K562 (cell line): ENCODE measurements at regions not wholly inside any gene's neighbourhood (a gene's known extent, or its start where the extent isn't known, plus 50 kb on each side); places are given as distances from the start of the nearest gene placed in this dataset.

ENCODE experiments used
- ATAC-seq: fragments of 200-7000 bp; cut with Tn5 transposase; 3 replicates; pipeline ENCODE4 v1.9.1; 2020; ENCODE audit warnings: moderate library complexity
- BruUV-seq: library from RNA; stranded (reverse); fragments of 400-500 nt; replicated peaks from 2 replicates; lab custom pipeline; 2021; lab: Mats Ljungman, UMichigan
- CTCF ChIA-PET: fragments of 300-600 bp; formaldehyde crosslinking; extraction: SDS; loops from one replicate; lab custom pipeline; 2021; ENCODE audit warnings: low intra/inter-chr PET ratio; lab: Yijun Ruan, JAX
- POLR2A ChIA-PET: fragments of 300-600, 350-650 bp; sonication (Branson Sonifier 250); formaldehyde crosslinking; extraction: SDS; loops from one replicate; lab custom pipeline; 2021; ENCODE audit warnings: antibody characterized with exemption, inconsistent platforms; lab: Yijun Ruan, JAX
- DNase-seq, 4 experiments: peaks; one replicate each; pipeline versions ENCODE4 v3.0.0 to v3.0.0-alpha.2; 2011 to 2018; ENCODE audit warnings: low spot score in 3 of 4, mixed read lengths in 3 of 4; ENCODE audit errors: extremely low read depth in 1 of 4
- FAIRE-seq: peaks from 2 replicates; lab custom pipeline; 2011; peaks lifted over from hg19 to GRCh38; lab: Jason Lieb, UNC
- H2AFZ ChIP-seq: 2 replicates; pipeline ENCODE4 v1.6.0; 2011; ENCODE audit warnings: low read depth, low read length, control low read depth, inconsistent platforms
- H3K27ac ChIP-seq: fragments of 200-600 bp; 3 replicates; pipeline ENCODE4 v1.8.0; 2011; ENCODE audit warnings: low read depth, mild to moderate bottlenecking, control low read depth, inconsistent platforms, low read length, moderate library complexity, mixed read lengths; ENCODE audit errors: extremely low read depth
- H3K27me3 ChIP-seq, 2 experiments: fragments of 300-600 bp in 1 of 2; 2 replicates in 1 of 2; 3 replicates in 1 of 2; pipeline versions ENCODE4 v1.6.0 to v1.8.0; 2011; ENCODE audit warnings: inconsistent platforms in 2 of 2, low read length in 2 of 2, mild to moderate bottlenecking in 1 of 2, mixed read lengths in 1 of 2, moderate library complexity in 1 of 2; ENCODE audit not compliant: control insufficient read depth in 2 of 2, insufficient read depth in 2 of 2
- H3K36me3 ChIP-seq: fragments of 300-600 bp; 3 replicates; pipeline ENCODE4 v1.8.0; 2011; ENCODE audit warnings: mild to moderate bottlenecking, low read length, inconsistent platforms; ENCODE audit not compliant: control insufficient read depth, insufficient read depth
- H3K4me1 ChIP-seq, 2 experiments: fragments of 200-600 bp in 1 of 2; replicated peaks in 1 of 2; 2 replicates in 1 of 2; 3 replicates in 1 of 2; pipeline versions ENCODE4 v1.5.1 to v1.8.0; 2011; ENCODE audit warnings: inconsistent platforms in 2 of 2, low read length in 2 of 2, mild to moderate bottlenecking in 1 of 2, mixed read lengths in 1 of 2, moderate library complexity in 1 of 2; ENCODE audit not compliant: control insufficient read depth in 2 of 2, insufficient read depth in 2 of 2
- H3K4me2 ChIP-seq: 2 replicates; pipeline ENCODE4 v1.6.1; 2011; ENCODE audit warnings: low read length, control low read depth, inconsistent platforms, mixed read lengths; ENCODE audit not compliant: insufficient read depth
- H3K4me3 ChIP-seq: fragments of 200-600 bp; sonication (generic), shearing (Covaris generic); 2 replicates; pipeline ENCODE4 v1.5.1; 2016; ENCODE audit warnings: control low read depth, inconsistent platforms
- H3K79me2 ChIP-seq: fragments of 200-600 bp; 3 replicates; pipeline ENCODE4 v1.8.0; 2011; ENCODE audit warnings: low read length, inconsistent platforms; ENCODE audit not compliant: control insufficient read depth, insufficient read depth
- H3K9ac ChIP-seq, 2 experiments: 2 replicates each; pipeline versions ENCODE4 v1.6.0 to v1.6.1; 2011; ENCODE audit warnings: low read depth in 2 of 2, low read length in 2 of 2, control low read depth in 1 of 2, inconsistent platforms in 1 of 2, mild to moderate bottlenecking in 1 of 2, mixed read lengths in 1 of 2; ENCODE audit not compliant: insufficient read depth in 1 of 2
- H3K9me1 ChIP-seq: one replicate; pipeline ENCODE4 v1.6.0; 2011; ENCODE audit warnings: inconsistent platforms, mild to moderate bottlenecking, low read length, moderate library complexity; ENCODE audit not compliant: control insufficient read depth, insufficient read depth
- H3K9me3 ChIP-seq: replicated peaks from 2 replicates; pipeline ENCODE4 v1.5.1; 2011; ENCODE audit warnings: low read depth, low read length, inconsistent platforms; ENCODE audit not compliant: control insufficient read depth, insufficient read depth
- H4K20me1 ChIP-seq: replicated peaks from 2 replicates; pipeline ENCODE4 v1.6.1; 2011; ENCODE audit warnings: low read length, inconsistent platforms, mixed read lengths; ENCODE audit not compliant: control insufficient read depth, insufficient read depth
- ASH1L ChIP-seq: fragments of 450-650 bp; IDR thresholded peaks from 2 replicates; pipeline ENCODE4 v1.6.1; 2018; ENCODE audit warnings: borderline replicate concordance, mild to moderate bottlenecking, low read depth; ENCODE audit not compliant: partially characterized antibody
- ETV1 ChIP-seq: fragments of 450-650 bp; conservative IDR thresholded peaks from 2 replicates; pipeline ENCODE4 v1.6.1; 2016; ENCODE audit warnings: missing genetic modification characterization, control low read depth, low read depth, missing compliant biosample characterization
- U2AF1 ChIP-seq: fragments of 200-400 bp; formaldehyde crosslinking; optimal IDR thresholded peaks from 2 replicates; pipeline ENCODE3; 2017; ENCODE audit warnings: mild to moderate bottlenecking, low read depth, low read length, moderate library complexity
- ZNF121 ChIP-seq: sonication (generic); formaldehyde crosslinking; conservative IDR thresholded peaks from 2 replicates; pipeline ENCODE4 v1.8.0; 2022; ENCODE audit warnings: missing genetic modification reagents
- ZNF197 ChIP-seq: fragments of 200-800 bp; sonication (Bioruptor generic); IDR thresholded peaks from 2 replicates; pipeline ENCODE4 v1.6.1; 2016; ENCODE audit warnings: low read depth, missing genetic modification characterization, missing compliant biosample characterization
- WGBS: fragments of 100-300 bp; shearing (Covaris generic); methylation state at CpG from one replicate; pipeline ENCODE4 v1.1.6; 2016; ENCODE audit warnings: low coverage, mixed read lengths; ENCODE audit not compliant: insufficient coverage; ENCODE audit errors: missing lambda C conversion rate; 5-methylcytosine and 5-hydroxymethylcytosine counted together
- in situ Hi-C: fragments of 300-500 bp; cut with MboI; formaldehyde crosslinking; loops from 4 replicates; pipeline ENCODE4 v1.15.0; 2018; ENCODE audit warnings: inconsistent platforms, mixed read lengths
- intact Hi-C: fragments of 100-400 bp; cut with micrococcal nuclease; formaldehyde crosslinking; loops from 2 replicates; pipeline ENCODE4 v1.14.2; 2022
- TF ChIP-seq, protein P1 (sequence below): fragments of 450-650 bp; IDR thresholded peaks from 2 replicates; pipeline ENCODE4 v1.6.1; 2016; ENCODE audit warnings: low read depth
- TF ChIP-seq, protein P2 (sequence below): sonication (generic); formaldehyde crosslinking; IDR thresholded peaks from 2 replicates; pipeline ENCODE4 v1.8.0; 2022; ENCODE audit warnings: mild to moderate bottlenecking, low read depth, missing genetic modification reagents
- TF ChIP-seq, protein P3 (sequence below), 2 experiments: fragments of 450-650 bp in 1 of 2; IDR thresholded peaks; 2 replicates each; pipeline ENCODE4 v1.6.1; 2011 to 2017; ENCODE audit warnings: low read depth in 2 of 2, antibody characterized with exemption in 1 of 2, borderline replicate concordance in 1 of 2, low read length in 1 of 2, mild to moderate bottlenecking in 1 of 2, mixed read lengths in 1 of 2; ENCODE audit not compliant: control insufficient read depth in 1 of 2
- TF ChIP-seq, protein P4 (sequence below): sonication (generic); formaldehyde crosslinking; IDR thresholded peaks from 2 replicates; pipeline ENCODE4 v1.9.0; 2022; ENCODE audit warnings: mild to moderate bottlenecking, missing genetic modification reagents

DNA sequence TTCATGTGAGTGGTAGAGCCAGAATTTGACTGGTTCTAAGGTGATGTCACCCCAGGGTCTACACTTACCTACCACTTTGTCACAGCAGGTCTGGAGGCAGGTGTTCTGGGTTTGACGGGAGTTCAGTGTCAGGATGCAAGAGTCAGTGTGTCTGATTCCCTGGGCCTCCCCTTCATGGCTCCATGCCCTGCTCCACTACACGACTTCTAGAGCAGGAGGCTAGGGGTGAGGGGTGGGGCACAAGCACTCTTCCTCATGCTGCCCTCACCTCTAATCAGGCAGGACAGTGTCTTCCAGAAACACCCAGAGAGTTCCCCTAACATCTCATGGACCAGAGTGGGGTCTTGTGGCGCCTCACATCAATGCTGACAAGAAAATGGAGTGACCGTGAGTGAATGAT lies 118.2 kb downstream of the CDC5L start:
- no TSS peak for BruUV-seq
- Histone ChIP-seq H3K79me2 (no peaks in the 10 kb centered on the region), H3K27ac (no peak overlapping the region), H4K20me1 (no peaks in the 10 kb centered on the region), H2AFZ (no peak overlapping the region), H3K36me3 (no peaks in the 10 kb centered on the region), H3K4me1 (no peaks in the 10 kb centered on the region), H3K9ac (no peak overlapping the region), H3K9me3 (no peaks in the 10 kb centered on the region), H3K9me1 (no peaks in the 10 kb centered on the region), H3K4me3 (no peak overlapping the region), H3K4me2 (no peak overlapping the region), H3K27me3 (peaks cover 5 to 6% of the 10 kb centered on the region in 2 experiments; a peak in 3 of 5 replicates)
- no peak for DNase-seq
- 1% methylated on average over 4 of the region's 4 CpGs for WGBS
- CTCF ChIA-PET, result no interaction called here
- intact Hi-C loops (no loop called here), in situ Hi-C loops (no loop called here)
- ATAC-seq, result no peak
- POLR2A ChIA-PET, result no interaction called here
- no peak for FAIRE-seq
- TF ChIP-seq ASH1L, result no peak
- no peak for TF ChIP-seq ETV1 (tag)
- no peak for TF ChIP-seq ZNF121 (CRISPR knock-in tag)
- TF ChIP-seq, protein P1, sequence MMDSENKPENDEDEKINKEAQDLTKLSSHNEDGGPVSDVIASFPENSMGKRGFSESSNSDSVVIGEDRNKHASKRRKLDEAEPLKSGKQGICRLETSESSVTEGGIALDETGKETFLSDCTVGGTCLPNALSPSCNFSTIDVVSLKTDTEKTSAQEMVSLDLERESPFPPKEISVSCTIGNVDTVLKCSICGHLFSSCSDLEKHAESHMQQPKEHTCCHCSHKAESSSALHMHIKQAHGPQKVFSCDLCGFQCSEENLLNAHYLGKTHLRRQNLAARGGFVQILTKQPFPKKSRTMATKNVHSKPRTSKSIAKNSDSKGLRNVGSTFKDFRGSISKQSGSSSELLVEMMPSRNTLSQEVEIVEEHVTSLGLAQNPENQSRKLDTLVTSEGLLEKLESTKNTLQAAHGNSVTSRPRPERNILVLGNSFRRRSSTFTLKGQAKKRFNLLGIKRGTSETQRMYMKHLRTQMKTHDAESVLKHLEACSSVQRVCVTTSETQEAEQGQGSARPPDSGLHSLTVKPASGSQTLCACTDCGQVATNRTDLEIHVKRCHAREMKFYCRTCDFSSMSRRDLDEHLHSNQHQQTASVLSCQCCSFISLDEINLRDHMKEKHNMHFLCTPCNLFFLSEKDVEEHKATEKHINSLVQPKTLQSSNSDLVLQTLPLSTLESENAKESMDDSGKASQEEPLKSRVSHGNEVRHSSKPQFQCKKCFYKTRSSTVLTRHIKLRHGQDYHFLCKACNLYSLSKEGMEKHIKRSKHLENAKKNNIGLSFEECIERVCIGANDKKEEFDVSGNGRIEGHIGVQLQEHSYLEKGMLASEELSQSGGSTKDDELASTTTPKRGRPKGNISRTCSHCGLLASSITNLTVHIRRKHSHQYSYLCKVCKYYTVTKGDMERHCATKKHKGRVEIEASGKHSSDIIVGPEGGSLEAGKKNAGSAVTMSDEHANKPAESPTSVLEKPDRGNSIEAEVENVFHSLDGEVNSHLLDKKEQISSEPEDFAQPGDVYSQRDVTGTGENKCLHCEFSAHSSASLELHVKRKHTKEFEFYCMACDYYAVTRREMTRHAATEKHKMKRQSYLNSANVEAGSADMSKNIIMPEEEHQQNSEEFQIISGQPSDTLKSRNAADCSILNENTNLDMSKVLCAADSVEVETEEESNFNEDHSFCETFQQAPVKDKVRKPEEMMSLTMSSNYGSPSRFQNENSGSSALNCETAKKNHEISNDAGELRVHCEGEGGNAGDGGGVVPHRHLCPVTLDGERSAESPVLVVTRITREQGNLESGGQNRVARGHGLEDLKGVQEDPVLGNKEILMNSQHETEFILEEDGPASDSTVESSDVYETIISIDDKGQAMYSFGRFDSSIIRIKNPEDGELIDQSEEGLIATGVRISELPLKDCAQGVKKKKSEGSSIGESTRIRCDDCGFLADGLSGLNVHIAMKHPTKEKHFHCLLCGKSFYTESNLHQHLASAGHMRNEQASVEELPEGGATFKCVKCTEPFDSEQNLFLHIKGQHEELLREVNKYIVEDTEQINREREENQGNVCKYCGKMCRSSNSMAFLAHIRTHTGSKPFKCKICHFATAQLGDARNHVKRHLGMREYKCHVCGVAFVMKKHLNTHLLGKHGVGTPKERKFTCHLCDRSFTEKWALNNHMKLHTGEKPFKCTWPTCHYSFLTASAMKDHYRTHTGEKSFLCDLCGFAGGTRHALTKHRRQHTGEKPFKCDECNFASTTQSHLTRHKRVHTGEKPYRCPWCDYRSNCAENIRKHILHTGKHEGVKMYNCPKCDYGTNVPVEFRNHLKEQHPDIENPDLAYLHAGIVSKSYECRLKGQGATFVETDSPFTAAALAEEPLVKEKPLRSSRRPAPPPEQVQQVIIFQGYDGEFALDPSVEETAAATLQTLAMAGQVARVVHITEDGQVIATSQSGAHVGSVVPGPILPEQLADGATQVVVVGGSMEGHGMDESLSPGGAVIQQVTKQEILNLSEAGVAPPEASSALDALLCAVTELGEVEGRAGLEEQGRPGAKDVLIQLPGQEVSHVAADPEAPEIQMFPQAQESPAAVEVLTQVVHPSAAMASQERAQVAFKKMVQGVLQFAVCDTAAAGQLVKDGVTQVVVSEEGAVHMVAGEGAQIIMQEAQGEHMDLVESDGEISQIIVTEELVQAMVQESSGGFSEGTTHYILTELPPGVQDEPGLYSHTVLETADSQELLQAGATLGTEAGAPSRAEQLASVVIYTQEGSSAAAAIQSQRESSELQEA, result no peak
- TF ChIP-seq ZNF197, result no peak
- TF ChIP-seq, protein P2, sequence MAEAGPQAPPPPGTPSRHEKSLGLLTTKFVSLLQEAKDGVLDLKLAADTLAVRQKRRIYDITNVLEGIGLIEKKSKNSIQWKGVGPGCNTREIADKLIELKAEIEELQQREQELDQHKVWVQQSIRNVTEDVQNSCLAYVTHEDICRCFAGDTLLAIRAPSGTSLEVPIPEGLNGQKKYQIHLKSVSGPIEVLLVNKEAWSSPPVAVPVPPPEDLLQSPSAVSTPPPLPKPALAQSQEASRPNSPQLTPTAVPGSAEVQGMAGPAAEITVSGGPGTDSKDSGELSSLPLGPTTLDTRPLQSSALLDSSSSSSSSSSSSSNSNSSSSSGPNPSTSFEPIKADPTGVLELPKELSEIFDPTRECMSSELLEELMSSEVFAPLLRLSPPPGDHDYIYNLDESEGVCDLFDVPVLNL, result no peak
- TF ChIP-seq, protein P3, sequence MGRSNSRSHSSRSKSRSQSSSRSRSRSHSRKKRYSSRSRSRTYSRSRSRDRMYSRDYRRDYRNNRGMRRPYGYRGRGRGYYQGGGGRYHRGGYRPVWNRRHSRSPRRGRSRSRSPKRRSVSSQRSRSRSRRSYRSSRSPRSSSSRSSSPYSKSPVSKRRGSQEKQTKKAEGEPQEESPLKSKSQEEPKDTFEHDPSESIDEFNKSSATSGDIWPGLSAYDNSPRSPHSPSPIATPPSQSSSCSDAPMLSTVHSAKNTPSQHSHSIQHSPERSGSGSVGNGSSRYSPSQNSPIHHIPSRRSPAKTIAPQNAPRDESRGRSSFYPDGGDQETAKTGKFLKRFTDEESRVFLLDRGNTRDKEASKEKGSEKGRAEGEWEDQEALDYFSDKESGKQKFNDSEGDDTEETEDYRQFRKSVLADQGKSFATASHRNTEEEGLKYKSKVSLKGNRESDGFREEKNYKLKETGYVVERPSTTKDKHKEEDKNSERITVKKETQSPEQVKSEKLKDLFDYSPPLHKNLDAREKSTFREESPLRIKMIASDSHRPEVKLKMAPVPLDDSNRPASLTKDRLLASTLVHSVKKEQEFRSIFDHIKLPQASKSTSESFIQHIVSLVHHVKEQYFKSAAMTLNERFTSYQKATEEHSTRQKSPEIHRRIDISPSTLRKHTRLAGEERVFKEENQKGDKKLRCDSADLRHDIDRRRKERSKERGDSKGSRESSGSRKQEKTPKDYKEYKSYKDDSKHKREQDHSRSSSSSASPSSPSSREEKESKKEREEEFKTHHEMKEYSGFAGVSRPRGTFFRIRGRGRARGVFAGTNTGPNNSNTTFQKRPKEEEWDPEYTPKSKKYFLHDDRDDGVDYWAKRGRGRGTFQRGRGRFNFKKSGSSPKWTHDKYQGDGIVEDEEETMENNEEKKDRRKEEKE (IDR thresholded peaks at IDR 0.05; ENCODE audit: borderline replicate concordance in 1 of 2, control insufficient read depth in 1 of 2, low read depth in 2 of 2, low read length in 1 of 2), result no peak
- TF ChIP-seq, protein P4, sequence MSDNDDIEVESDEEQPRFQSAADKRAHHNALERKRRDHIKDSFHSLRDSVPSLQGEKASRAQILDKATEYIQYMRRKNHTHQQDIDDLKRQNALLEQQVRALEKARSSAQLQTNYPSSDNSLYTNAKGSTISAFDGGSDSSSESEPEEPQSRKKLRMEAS (CRISPR knock-in tag), result no peak
- TF ChIP-seq U2AF1, result no peak
